Right lobe of liver (tissue), 4 donors: ENCODE measurements at regions not wholly inside any gene's neighbourhood (a gene's known extent, or its start where the extent isn't known, plus 50 kb on each side); places are given as distances from the start of the nearest gene placed in this dataset.

ENCODE experiments used
- POLR2A ChIP-seq: fragments of 450-650 bp; IDR thresholded peaks from one replicate; pipeline ENCODE4 v1.6.1; 2017; ENCODE audit warnings: antibody characterized with exemption, mild to moderate bottlenecking
- TF ChIP-seq, protein P1 (sequence below), 4 donors: fragments of 200-600 bp in 3 of 4; fragments of 450-650 bp in 1 of 4; IDR thresholded peaks; one replicate each; pipeline versions ENCODE4 v1.5.1 to v1.8.0; 2016 to 2022; ENCODE audit warnings: antibody characterized with exemption in 4 of 4, mild to moderate bottlenecking in 2 of 4
- donor health status: DM: no; HTN: no; CAD: no.
- donor health status: DM: no; HTN: no; CAD: no.
- donor health status: DM: no; HTN: yes; CAD: no.

- TF ChIP-seq, protein P1, sequence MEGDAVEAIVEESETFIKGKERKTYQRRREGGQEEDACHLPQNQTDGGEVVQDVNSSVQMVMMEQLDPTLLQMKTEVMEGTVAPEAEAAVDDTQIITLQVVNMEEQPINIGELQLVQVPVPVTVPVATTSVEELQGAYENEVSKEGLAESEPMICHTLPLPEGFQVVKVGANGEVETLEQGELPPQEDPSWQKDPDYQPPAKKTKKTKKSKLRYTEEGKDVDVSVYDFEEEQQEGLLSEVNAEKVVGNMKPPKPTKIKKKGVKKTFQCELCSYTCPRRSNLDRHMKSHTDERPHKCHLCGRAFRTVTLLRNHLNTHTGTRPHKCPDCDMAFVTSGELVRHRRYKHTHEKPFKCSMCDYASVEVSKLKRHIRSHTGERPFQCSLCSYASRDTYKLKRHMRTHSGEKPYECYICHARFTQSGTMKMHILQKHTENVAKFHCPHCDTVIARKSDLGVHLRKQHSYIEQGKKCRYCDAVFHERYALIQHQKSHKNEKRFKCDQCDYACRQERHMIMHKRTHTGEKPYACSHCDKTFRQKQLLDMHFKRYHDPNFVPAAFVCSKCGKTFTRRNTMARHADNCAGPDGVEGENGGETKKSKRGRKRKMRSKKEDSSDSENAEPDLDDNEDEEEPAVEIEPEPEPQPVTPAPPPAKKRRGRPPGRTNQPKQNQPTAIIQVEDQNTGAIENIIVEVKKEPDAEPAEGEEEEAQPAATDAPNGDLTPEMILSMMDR (IDR thresholded peaks at IDR 0.05): peak in 3 of 4 donors; percentile 25 to 47 (median 33)
- TF ChIP-seq POLR2A: no peak
These were observed 109.7 kb downstream of the NUFIP1 start for GRCh38 chr13:44879452-44880058.
